SU-DHL-6 (cell line): ENCODE measurements at regions not wholly inside any gene's neighbourhood (a gene's known extent, or its start where the extent isn't known, plus 50 kb on each side); places are given as distances from the start of the nearest gene placed in this dataset.

Experiments used
- EZH2phosphoT487 ChIP-seq: fragments of 200-600 bp; sonication (generic), shearing (Covaris generic); conservative IDR thresholded peaks from 2 replicates; pipeline ENCODE4 v1.6.1; 2018; ENCODE audit warnings: mild to moderate bottlenecking, antibody characterized with exemption, low read length, moderate library complexity, mixed read lengths
- TF ChIP-seq, protein P1 (sequence below): fragments of 200-600 bp; sonication (generic); IDR thresholded peaks from one replicate; pipeline ENCODE4 v1.5.1; 2017; ENCODE audit warnings: antibody characterized with exemption, mild to moderate bottlenecking, low read length, moderate library complexity; ENCODE audit not compliant: insufficient read depth, poor library complexity, severe bottlenecking

DNA sequence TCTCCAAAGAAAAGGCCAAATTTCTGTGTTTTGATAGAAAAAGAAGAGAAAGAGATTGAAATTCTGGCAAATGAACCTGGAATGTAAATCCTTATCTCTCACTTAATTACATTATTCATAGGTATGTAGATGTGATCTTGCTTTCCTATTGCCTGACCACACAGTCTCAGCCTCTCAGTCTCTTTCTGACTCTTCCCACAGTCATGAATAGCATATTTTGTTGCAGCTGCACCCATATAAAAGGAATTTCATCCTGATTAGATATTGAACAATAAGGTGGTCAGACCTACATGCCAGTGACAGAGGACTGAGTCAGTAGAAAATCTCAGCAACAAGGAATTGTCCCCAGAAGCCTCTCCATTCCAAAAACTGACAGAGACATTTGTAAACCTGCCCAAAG lies 62.9 kb upstream of the LRRC4C start:
- TF ChIP-seq, protein P1, sequence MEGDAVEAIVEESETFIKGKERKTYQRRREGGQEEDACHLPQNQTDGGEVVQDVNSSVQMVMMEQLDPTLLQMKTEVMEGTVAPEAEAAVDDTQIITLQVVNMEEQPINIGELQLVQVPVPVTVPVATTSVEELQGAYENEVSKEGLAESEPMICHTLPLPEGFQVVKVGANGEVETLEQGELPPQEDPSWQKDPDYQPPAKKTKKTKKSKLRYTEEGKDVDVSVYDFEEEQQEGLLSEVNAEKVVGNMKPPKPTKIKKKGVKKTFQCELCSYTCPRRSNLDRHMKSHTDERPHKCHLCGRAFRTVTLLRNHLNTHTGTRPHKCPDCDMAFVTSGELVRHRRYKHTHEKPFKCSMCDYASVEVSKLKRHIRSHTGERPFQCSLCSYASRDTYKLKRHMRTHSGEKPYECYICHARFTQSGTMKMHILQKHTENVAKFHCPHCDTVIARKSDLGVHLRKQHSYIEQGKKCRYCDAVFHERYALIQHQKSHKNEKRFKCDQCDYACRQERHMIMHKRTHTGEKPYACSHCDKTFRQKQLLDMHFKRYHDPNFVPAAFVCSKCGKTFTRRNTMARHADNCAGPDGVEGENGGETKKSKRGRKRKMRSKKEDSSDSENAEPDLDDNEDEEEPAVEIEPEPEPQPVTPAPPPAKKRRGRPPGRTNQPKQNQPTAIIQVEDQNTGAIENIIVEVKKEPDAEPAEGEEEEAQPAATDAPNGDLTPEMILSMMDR, result no peak
- no peak for TF ChIP-seq EZH2phosphoT487
